ENCODE measurements at regions not wholly inside any gene's neighbourhood (a gene's known extent, or its start where the extent isn't known, plus 50 kb on each side); places are given as distances from the start of the nearest gene placed in this dataset.

GRCh38 chr6:22666586-22666985 is 97.2 kb downstream of the HDGFL1 start:
- H3K4me3 ChIP-seq (ENCODE audit: control insufficient read depth in 1 of 2, extremely low read depth in 1 of 2, low read length in 1 of 2): no peak overlapping the region
- H3K4me1 ChIP-seq (ENCODE audit: control insufficient read depth in 1 of 2, extremely low read depth in 1 of 2, insufficient read depth in 2 of 2, low read length in 2 of 2): no peaks in the 10 kb centered on the region
- no CpG with 5 or more reads among the region's 2 CpGs for WGBS (ENCODE audit: insufficient coverage)
- DNase-seq (no peak), ATAC-seq (replicated peaks in 1 of 4) (no peak)
- H3K36me3 Mint-ChIP-seq: no peaks in the 10 kb centered on the region
- ChIA-PET CTCF (no interaction called here), POLR2A (no interaction called here)
- no peaks in the 10 kb centered on the region for H3K4me1 Mint-ChIP-seq
- no peak overlapping the region for H3K27ac ChIP-seq (ENCODE audit: low read length)
- no peak overlapping the region for H3K4me3 Mint-ChIP-seq
- no peaks in the 10 kb centered on the region for H3K27me3 ChIP-seq (replicated peaks in 1 of 2; ENCODE audit: control insufficient read depth in 2 of 2, extremely low read depth in 1 of 2, insufficient read depth in 2 of 2, low read length in 1 of 2)
- no peak overlapping the region for H3K27ac Mint-ChIP-seq
- H3K27me3 Mint-ChIP-seq: peaks cover 0 to 3% of the 10 kb centered on the region in 2 donors
- H3K9me3 ChIP-seq: no peaks in the 10 kb centered on the region
- H3K36me3 ChIP-seq (ENCODE audit: control insufficient read depth in 2 of 2, extremely low read depth in 1 of 2, insufficient read depth in 1 of 2, low read length in 1 of 2): no peaks in the 10 kb centered on the region
- H3K9me3 Mint-ChIP-seq: peaks cover 0 to 12% (median 0%) of the 10 kb centered on the region in 3 donors

DNA sequence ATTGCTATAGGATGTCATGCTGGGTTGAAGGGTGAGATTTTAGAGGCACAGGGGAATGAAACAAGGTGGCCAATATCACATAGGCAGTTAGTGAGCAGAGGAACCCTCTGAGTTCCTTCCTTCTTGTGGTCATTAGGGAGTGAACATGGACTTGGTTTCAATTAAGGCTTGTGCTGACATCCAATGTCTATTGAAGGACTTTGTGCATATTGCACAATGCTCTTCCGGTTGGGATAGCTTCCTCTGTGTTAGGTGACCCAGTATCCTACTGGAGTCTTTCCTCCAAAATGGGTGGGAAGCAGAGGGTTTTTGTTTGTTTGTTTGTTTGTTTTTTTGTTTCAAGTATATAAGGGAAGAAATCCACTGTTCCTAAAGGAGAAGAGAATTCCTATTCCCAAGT is 98.5 kb downstream of the HDGFL1 start:
- no peaks in the 10 kb centered on the region for H3K9me3 ChIP-seq
- no peaks in the 10 kb centered on the region for H3K4me1 ChIP-seq (ENCODE audit: control insufficient read depth in 1 of 2, extremely low read depth in 1 of 2, insufficient read depth in 2 of 2, low read length in 2 of 2)
- H3K27me3 Mint-ChIP-seq: peaks cover 0 to 3% of the 10 kb centered on the region in 2 donors
- CTCF ChIA-PET: interaction anchor here in 1 of 2 donors (0.6 kb wide), 1 partner anchor 109 kb away, joined by 5 read pairs; no protein-coding TSS in a partner anchor
- no peaks in the 10 kb centered on the region for H3K36me3 Mint-ChIP-seq
- no peak for ATAC-seq (replicated peaks in 1 of 4)
- DNase-seq: no peak
- POLR2A ChIA-PET: no interaction called here
- H3K36me3 ChIP-seq (ENCODE audit: control insufficient read depth in 2 of 2, extremely low read depth in 1 of 2, insufficient read depth in 1 of 2, low read length in 1 of 2): no peaks in the 10 kb centered on the region
- H3K27me3 ChIP-seq (replicated peaks in 1 of 2; ENCODE audit: control insufficient read depth in 2 of 2, extremely low read depth in 1 of 2, insufficient read depth in 2 of 2, low read length in 1 of 2): no peaks in the 10 kb centered on the region
- no peaks in the 10 kb centered on the region for H3K4me1 Mint-ChIP-seq
- 83% methylated on average over 1 of the region's 1 CpG for WGBS (ENCODE audit: insufficient coverage)
- H3K4me3 Mint-ChIP-seq: no peak overlapping the region
- H3K4me3 ChIP-seq (ENCODE audit: control insufficient read depth in 1 of 2, extremely low read depth in 1 of 2, low read length in 1 of 2): no peak overlapping the region
- no peak overlapping the region for H3K27ac ChIP-seq (ENCODE audit: low read length)
- no peak overlapping the region for H3K27ac Mint-ChIP-seq
- peaks cover 0 to 6% (median 0%) of the 10 kb centered on the region in 3 donors for H3K9me3 Mint-ChIP-seq

DNA sequence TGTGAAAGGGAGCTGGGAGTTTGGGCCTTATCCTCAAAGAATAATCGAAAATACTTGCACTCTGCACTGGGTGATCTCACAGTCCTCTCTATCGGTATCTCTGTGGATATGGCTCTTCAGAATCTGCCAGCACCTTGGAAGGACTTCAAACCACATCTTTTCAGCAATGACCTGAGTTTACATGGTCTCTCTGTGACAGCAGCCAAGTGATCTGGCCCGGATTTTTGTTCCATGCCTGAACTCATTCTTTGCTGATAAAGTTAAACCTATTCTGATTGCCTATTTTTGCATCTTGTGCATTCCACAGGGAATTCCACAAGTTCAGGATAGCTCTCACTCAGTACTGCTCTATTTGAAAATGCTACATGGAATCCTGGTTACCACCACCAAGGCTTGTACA is 98.9 kb downstream of the HDGFL1 start:
- Mint-ChIP-seq H3K4me3 (no peak overlapping the region), H3K27me3 (peaks cover 0 to 3% of the 10 kb centered on the region in 2 donors), H3K36me3 (no peaks in the 10 kb centered on the region), H3K4me1 (no peaks in the 10 kb centered on the region), H3K27ac (no peak overlapping the region), H3K9me3 (peaks cover 0 to 4% (median 0%) of the 10 kb centered on the region in 3 donors)
- Histone ChIP-seq H3K27me3 (replicated peaks in 1 of 2; ENCODE audit: control insufficient read depth in 2 of 2, extremely low read depth in 1 of 2, insufficient read depth in 2 of 2, low read length in 1 of 2) (no peaks in the 10 kb centered on the region), H3K9me3 (no peaks in the 10 kb centered on the region), H3K4me1 (ENCODE audit: control insufficient read depth in 1 of 2, extremely low read depth in 1 of 2, insufficient read depth in 2 of 2, low read length in 2 of 2) (no peaks in the 10 kb centered on the region), H3K36me3 (ENCODE audit: control insufficient read depth in 2 of 2, extremely low read depth in 1 of 2, insufficient read depth in 1 of 2, low read length in 1 of 2) (no peaks in the 10 kb centered on the region), H3K27ac (ENCODE audit: low read length) (no peak overlapping the region), H3K4me3 (ENCODE audit: control insufficient read depth in 1 of 2, extremely low read depth in 1 of 2, low read length in 1 of 2) (no peak overlapping the region)
- DNase-seq (no peak), ATAC-seq (replicated peaks in 1 of 4) (no peak)
- 61% methylated on average over 3 of the region's 3 CpGs for WGBS (ENCODE audit: insufficient coverage)
- ChIA-PET CTCF (interaction anchor here in 1 of 2 donors (0.6 kb wide), 1 partner anchor 109 kb away, joined by 5 read pairs; no protein-coding TSS in a partner anchor), POLR2A (no interaction called here)

GRCh38 chr6:22668717-22669116 is 99.4 kb downstream of the HDGFL1 start:
- CTCF ChIA-PET: no interaction called here
- no CpG with 5 or more reads among the region's 3 CpGs for WGBS (ENCODE audit: insufficient coverage)

DNA sequence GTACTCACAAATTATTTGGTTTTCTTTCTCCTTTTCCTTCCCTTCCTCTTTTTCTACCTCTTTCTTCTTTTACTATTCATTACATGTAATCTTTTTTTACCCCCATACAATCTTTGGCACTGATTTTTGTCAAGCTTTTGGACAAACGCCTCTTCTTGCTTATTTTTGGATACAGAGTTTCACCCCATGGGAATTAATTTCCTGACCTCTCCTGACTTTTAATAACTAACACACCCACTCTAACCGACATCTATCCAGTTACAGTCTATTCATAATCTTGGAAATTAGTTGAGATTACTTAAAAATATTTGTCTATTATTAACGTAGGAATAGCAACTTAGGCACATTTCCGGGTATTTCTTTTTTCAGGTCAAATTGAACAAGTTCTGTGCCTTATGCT is 101.2 kb downstream of the HDGFL1 start:
- ChIA-PET POLR2A (no interaction called here), CTCF (no interaction called here)
- Mint-ChIP-seq H3K27me3 (peaks cover 0 to 3% of the 10 kb centered on the region in 2 donors), H3K9me3 (peaks cover 0 to 1% (median 0%) of the 10 kb centered on the region in 3 donors), H3K4me1 (no peaks in the 10 kb centered on the region), H3K36me3 (no peaks in the 10 kb centered on the region), H3K4me3 (no peak overlapping the region), H3K27ac (no peak overlapping the region)
- Histone ChIP-seq H3K9me3 (no peaks in the 10 kb centered on the region), H3K27ac (ENCODE audit: low read length) (no peak overlapping the region), H3K4me3 (ENCODE audit: control insufficient read depth in 1 of 2, extremely low read depth in 1 of 2, low read length in 1 of 2) (no peak overlapping the region), H3K4me1 (ENCODE audit: control insufficient read depth in 1 of 2, extremely low read depth in 1 of 2, insufficient read depth in 2 of 2, low read length in 2 of 2) (no peaks in the 10 kb centered on the region), H3K27me3 (replicated peaks in 1 of 2; ENCODE audit: control insufficient read depth in 2 of 2, extremely low read depth in 1 of 2, insufficient read depth in 2 of 2, low read length in 1 of 2) (no peaks in the 10 kb centered on the region), H3K36me3 (ENCODE audit: control insufficient read depth in 2 of 2, extremely low read depth in 1 of 2, insufficient read depth in 1 of 2, low read length in 1 of 2) (no peaks in the 10 kb centered on the region)
- DNase-seq: no peak
- ATAC-seq (replicated peaks in 1 of 4): no peak
- WGBS (ENCODE audit: insufficient coverage): 63% methylated on average over 1 of the region's 4 CpGs

More at GRCh38 chr6:22668717-22669116, 99.4 kb downstream of the HDGFL1 start:
- no peak overlapping the region for H3K4me3 ChIP-seq (ENCODE audit: control insufficient read depth in 1 of 2, extremely low read depth in 1 of 2, low read length in 1 of 2)
- no peak overlapping the region for H3K27ac ChIP-seq (ENCODE audit: low read length)
- no peak for DNase-seq
- POLR2A ChIA-PET: no interaction called here
- peaks cover 0 to 3% of the 10 kb centered on the region in 2 donors for H3K27me3 Mint-ChIP-seq
- H3K27me3 ChIP-seq (replicated peaks in 1 of 2; ENCODE audit: control insufficient read depth in 2 of 2, extremely low read depth in 1 of 2, insufficient read depth in 2 of 2, low read length in 1 of 2): no peaks in the 10 kb centered on the region
- H3K4me1 ChIP-seq (ENCODE audit: control insufficient read depth in 1 of 2, extremely low read depth in 1 of 2, insufficient read depth in 2 of 2, low read length in 2 of 2): no peaks in the 10 kb centered on the region
- H3K9me3 ChIP-seq: no peaks in the 10 kb centered on the region
- H3K36me3 ChIP-seq (ENCODE audit: control insufficient read depth in 2 of 2, extremely low read depth in 1 of 2, insufficient read depth in 1 of 2, low read length in 1 of 2): no peaks in the 10 kb centered on the region
- H3K4me3 Mint-ChIP-seq: no peak overlapping the region
- peaks cover 0 to 4% (median 0%) of the 10 kb centered on the region in 3 donors for H3K9me3 Mint-ChIP-seq
- H3K4me1 Mint-ChIP-seq: no peaks in the 10 kb centered on the region
- H3K27ac Mint-ChIP-seq: no peak overlapping the region
- H3K36me3 Mint-ChIP-seq: no peaks in the 10 kb centered on the region
- ATAC-seq (replicated peaks in 1 of 4): no peak

DNA sequence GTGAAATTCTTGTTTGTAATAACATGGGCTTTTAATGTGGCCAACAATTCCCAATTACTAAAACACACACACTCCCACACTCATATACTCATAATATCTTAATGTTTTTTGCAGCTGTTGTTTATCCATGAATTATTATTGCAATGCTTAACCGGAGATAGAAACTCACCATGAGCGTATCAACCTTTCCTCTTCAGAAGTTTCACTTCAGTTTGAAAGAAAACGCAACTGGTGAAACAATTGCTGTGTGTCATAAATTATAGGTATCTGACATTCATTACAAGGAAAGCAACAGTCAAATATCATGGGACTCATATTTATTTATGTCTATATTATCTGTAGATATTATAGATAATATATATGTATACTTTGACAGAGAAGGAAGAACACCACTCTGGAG is 104.1 kb downstream of the HDGFL1 start:
- no peak overlapping the region for H3K4me3 Mint-ChIP-seq
- no peaks in the 10 kb centered on the region for H3K9me3 Mint-ChIP-seq
- H3K4me3 ChIP-seq (ENCODE audit: control insufficient read depth in 1 of 2, extremely low read depth in 1 of 2, low read length in 1 of 2): no peak overlapping the region
- no peaks in the 10 kb centered on the region for H3K4me1 Mint-ChIP-seq
- no peaks in the 10 kb centered on the region for H3K27me3 Mint-ChIP-seq
- no CpG with 5 or more reads among the region's 3 CpGs for WGBS (ENCODE audit: insufficient coverage)
- no peaks in the 10 kb centered on the region for H3K9me3 ChIP-seq
- DNase-seq (no peak), ATAC-seq (replicated peaks in 1 of 4) (no peak)
- no peak overlapping the region for H3K27ac ChIP-seq (ENCODE audit: low read length)
- H3K4me1 ChIP-seq (ENCODE audit: control insufficient read depth in 1 of 2, extremely low read depth in 1 of 2, insufficient read depth in 2 of 2, low read length in 2 of 2): no peaks in the 10 kb centered on the region
- H3K27ac Mint-ChIP-seq: no peak overlapping the region
- CTCF ChIA-PET: no interaction called here
- no peaks in the 10 kb centered on the region for H3K36me3 ChIP-seq (ENCODE audit: control insufficient read depth in 2 of 2, extremely low read depth in 1 of 2, insufficient read depth in 1 of 2, low read length in 1 of 2)
- POLR2A ChIA-PET: no interaction called here
- H3K27me3 ChIP-seq (replicated peaks in 1 of 2; ENCODE audit: control insufficient read depth in 2 of 2, extremely low read depth in 1 of 2, insufficient read depth in 2 of 2, low read length in 1 of 2): no peaks in the 10 kb centered on the region
- no peaks in the 10 kb centered on the region for H3K36me3 Mint-ChIP-seq

GRCh38 chr6:22680950-22681349 is 111.6 kb downstream of the HDGFL1 start:
- DNase-seq (no peak), ATAC-seq (replicated peaks in 1 of 4) (no peak)
- Histone ChIP-seq H3K36me3 (ENCODE audit: control insufficient read depth in 2 of 2, extremely low read depth in 1 of 2, insufficient read depth in 1 of 2, low read length in 1 of 2) (no peaks in the 10 kb centered on the region), H3K27me3 (replicated peaks in 1 of 2; ENCODE audit: control insufficient read depth in 2 of 2, extremely low read depth in 1 of 2, insufficient read depth in 2 of 2, low read length in 1 of 2) (no peaks in the 10 kb centered on the region), H3K4me1 (ENCODE audit: control insufficient read depth in 1 of 2, extremely low read depth in 1 of 2, insufficient read depth in 2 of 2, low read length in 2 of 2) (no peaks in the 10 kb centered on the region), H3K27ac (ENCODE audit: low read length) (no peak overlapping the region), H3K4me3 (ENCODE audit: control insufficient read depth in 1 of 2, extremely low read depth in 1 of 2, low read length in 1 of 2) (no peak overlapping the region), H3K9me3 (no peaks in the 10 kb centered on the region)
- Mint-ChIP-seq H3K4me1 (no peaks in the 10 kb centered on the region), H3K27me3 (no peaks in the 10 kb centered on the region), H3K9me3 (peaks cover 3 to 11% (median 7%) of the 10 kb centered on the region in 3 donors), H3K27ac (no peak overlapping the region), H3K36me3 (no peaks in the 10 kb centered on the region), H3K4me3 (no peak overlapping the region)
- POLR2A ChIA-PET: no interaction called here
- 90% methylated on average over 4 of the region's 7 CpGs for WGBS (ENCODE audit: insufficient coverage)
- CTCF ChIA-PET: no interaction called here

All from T-cell (primary cell).